T-helper 2 cell treated with Interferon-gamma antibody and Interleukin-4, amounts not matched to agents 5 μg/mL and 100 μg/mL, for 36 hours (primary cell): ENCODE measurements at regions not wholly inside any gene's neighbourhood (a gene's known extent, or its start where the extent isn't known, plus 50 kb on each side); places are given as distances from the start of the nearest gene placed in this dataset.
"Not testable (repeated sequence)": the region's sequence is repeated elsewhere in the genome, so short reads cannot be mapped to it uniquely, and the experiment has no call there.

Experiments
- DNase-seq: peaks from one replicate; pipeline ENCODE4 v3.0.0; 2021; ENCODE audit warnings: low spot score
- H3K27ac Mint-ChIP-seq: one replicate; pipeline ENCODE4 v1.8.0; 2021; ENCODE audit warnings: mild to moderate bottlenecking, mixed read lengths
- H3K27me3 Mint-ChIP-seq: one replicate; pipeline ENCODE4 v1.8.0; 2021; ENCODE audit warnings: low read depth, mixed read lengths
- H3K36me3 Mint-ChIP-seq: one replicate; pipeline ENCODE4 v1.8.0; 2021; ENCODE audit warnings: low read depth, mixed read lengths
- H3K4me1 Mint-ChIP-seq: one replicate; pipeline ENCODE4 v1.8.0; 2021; ENCODE audit warnings: low read depth, mixed read lengths
- H3K4me3 Mint-ChIP-seq: one replicate; pipeline ENCODE4 v1.8.0; 2022; ENCODE audit warnings: mild to moderate bottlenecking, moderate library complexity, mixed read lengths
- H3K9me3 Mint-ChIP-seq: one replicate; pipeline ENCODE4 v1.8.0; 2021; ENCODE audit warnings: mixed read lengths

DNA sequence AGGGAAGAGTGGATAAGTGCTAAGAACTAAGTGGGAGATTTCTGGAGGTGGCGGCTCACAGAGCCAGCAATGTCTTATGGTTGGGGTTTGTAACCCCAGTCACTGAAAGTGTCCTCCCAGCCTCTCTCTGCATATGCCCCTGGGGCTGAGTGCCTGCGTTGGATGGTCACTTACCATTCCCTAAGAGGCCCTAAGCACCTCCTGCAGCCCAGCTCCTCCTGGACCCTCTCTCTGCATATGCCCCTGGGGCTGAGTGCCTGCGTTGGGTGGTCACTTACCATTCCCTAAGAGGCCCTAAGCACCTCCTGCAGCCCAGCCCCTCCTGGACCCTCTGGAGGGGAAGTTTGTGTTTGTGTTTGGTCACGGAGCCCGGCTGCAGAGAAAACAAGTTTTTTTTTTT lies 425.8 kb downstream of the TMEM121 start:
- DNase-seq: no peak
- Mint-ChIP-seq H3K27ac (no peak overlapping the region), H3K27me3 (peaks cover 32% of the 10 kb centered on the region)

DNA sequence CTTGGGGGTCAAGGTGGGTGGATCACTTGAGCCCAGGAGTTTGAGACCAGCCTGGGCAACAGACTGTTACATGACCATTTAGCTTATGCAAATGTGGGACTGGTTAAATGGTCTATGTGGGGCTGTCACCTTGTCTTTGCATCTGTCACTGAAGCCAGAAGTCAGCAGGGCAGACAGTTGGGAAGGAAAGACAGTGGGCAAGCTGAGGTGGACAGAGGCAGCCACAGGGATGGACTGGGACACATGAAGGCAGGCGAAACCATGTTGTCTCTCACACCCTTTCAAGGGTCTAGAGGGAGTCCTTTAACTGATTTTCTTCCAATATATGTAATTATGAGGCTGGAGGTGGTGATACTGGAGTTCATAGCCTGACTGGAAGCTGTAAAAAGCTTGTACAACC lies 426.4 kb downstream of the TMEM121 start:
- H3K27me3 Mint-ChIP-seq: peaks cover 35% of the 10 kb centered on the region
- H3K9me3 Mint-ChIP-seq: no peaks in the 10 kb centered on the region
- peaks cover 4% of the 10 kb centered on the region for H3K4me1 Mint-ChIP-seq
- H3K27ac Mint-ChIP-seq: no peak overlapping the region
- H3K4me3 Mint-ChIP-seq: no peak overlapping the region
- DNase-seq: no peak
- no peaks in the 10 kb centered on the region for H3K36me3 Mint-ChIP-seq

More for the DNA sequence above, 425.8 kb downstream of the TMEM121 start:
- Mint-ChIP-seq H3K4me3 (no peak overlapping the region), H3K9me3 (no peaks in the 10 kb centered on the region), H3K4me1 (peaks cover 4% of the 10 kb centered on the region), H3K36me3 (no peaks in the 10 kb centered on the region)

DNA sequence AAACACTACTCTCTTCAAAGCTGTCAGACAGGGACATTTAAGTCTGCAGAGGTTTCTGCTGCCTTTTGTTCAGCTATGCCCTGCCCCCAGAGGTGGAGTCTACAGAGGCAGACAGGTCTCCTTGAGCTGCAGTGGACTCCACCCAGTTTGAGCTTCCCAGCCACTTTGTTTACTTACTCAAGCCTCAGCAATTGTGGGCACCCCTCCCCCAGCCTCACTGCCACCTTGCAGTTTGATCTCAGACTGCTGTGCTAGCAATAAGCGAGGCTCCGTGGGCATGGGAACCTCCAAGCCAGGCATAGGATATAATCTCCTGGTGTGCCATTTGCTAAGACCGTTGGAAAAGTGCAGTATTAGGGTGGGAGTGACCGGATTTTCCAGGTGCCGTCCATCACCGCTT lies 435.2 kb downstream of the TMEM121 start:
- H3K27ac Mint-ChIP-seq, H3K4me3 Mint-ChIP-seq, H3K4me1 Mint-ChIP-seq, H3K36me3 Mint-ChIP-seq, H3K9me3 Mint-ChIP-seq, DNase-seq: not testable (repeated sequence)
- peaks cover 39% of the 10 kb centered on the region for H3K27me3 Mint-ChIP-seq

DNA sequence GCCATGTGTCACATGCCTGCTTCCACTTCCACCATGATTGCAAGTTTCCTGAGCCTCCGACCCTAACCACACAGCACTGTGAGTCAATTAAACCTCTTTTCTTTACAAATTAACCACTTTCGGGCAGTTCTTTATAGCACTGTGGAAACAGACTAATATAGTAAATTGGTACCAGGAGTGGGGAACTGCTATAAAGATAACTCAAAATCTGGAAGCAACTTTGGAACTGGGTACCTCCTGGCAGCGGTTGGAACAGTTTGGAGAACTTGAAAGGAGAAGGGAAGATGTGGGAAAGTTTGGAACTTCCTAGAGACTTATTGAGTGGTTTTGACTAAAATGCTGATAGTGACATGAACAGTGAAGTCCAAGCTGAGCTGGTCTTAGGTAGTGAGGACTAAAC lies 436.1 kb downstream of the TMEM121 start:
- Mint-ChIP-seq H3K36me3 (no peaks in the 10 kb centered on the region), H3K27ac (no peak overlapping the region), H3K27me3 (peaks cover 36% of the 10 kb centered on the region), H3K9me3 (peaks cover 8% of the 10 kb centered on the region), H3K4me3 (no peak overlapping the region), H3K4me1 (no peaks in the 10 kb centered on the region)
- no peak for DNase-seq

DNA sequence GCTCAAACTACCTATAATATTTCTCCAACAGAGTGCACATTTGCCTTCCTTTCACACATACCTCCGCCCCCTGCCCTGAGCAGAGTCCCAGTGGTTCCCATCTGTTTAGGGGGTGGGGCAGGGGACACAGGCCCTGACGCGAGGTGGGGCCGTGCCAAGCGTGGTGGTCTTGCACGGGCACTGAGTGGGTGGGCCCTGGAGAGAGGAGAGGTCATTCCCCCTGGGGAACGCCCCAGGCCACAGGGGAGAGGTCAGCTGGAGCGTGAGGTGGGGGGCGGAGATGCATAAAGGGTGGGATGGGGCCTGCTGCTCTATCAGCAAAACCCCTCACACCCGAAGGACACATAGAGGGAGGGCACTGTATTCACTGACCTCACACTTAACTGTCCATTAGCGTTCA lies 441.9 kb downstream of the TMEM121 start:
- Mint-ChIP-seq H3K27me3 (peaks cover 7% of the 10 kb centered on the region), H3K36me3 (no peaks in the 10 kb centered on the region), H3K27ac (no peak overlapping the region), H3K4me3 (no peak overlapping the region), H3K4me1 (no peaks in the 10 kb centered on the region), H3K9me3 (no peaks in the 10 kb centered on the region)
- DNase-seq: no peak

DNA sequence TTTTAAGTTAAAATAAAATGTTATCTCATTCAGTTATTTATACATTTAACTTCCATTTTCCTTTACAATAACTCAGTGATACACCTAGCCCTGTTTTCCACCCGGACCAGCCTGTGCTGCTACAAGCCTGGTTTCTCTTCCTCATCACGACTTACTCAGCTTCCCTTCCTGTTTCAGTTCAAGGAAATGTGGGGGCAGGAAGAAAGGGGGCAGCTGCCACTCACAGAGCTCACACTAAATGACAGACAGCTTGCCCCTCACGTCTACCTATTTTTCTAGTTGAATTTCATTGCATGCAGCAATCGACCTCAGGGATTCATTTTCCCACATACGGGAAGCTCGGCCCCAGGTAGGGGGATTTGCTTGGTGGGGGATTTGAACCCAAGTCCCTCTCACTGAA lies 442.6 kb downstream of the TMEM121 start:
- not testable (repeated sequence) for H3K27ac Mint-ChIP-seq, H3K4me3 Mint-ChIP-seq, H3K27me3 Mint-ChIP-seq

DNA sequence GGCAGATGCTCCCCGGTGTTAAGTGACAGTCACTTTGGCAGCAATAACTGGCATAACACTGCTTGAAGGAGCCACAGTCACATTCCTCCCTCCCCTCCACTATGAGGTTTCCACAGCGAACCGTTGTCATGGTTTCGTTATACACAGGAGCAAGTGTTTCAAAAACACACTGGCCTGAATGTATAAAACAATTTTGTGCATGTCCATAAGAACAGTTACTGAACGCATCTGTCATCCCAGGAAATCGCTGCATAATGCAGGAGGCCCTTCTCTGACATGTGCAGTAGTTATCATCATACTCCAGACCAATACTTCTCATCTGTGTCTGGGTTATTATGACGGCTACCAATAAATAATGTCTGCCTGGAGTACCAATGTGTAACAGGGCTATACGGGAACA lies 444.4 kb downstream of the TMEM121 start:
- H3K9me3 Mint-ChIP-seq, H3K4me3 Mint-ChIP-seq, DNase-seq, H3K4me1 Mint-ChIP-seq, H3K27ac Mint-ChIP-seq, H3K27me3 Mint-ChIP-seq, H3K36me3 Mint-ChIP-seq: not testable (repeated sequence)

More for the DNA sequence above, 442.6 kb downstream of the TMEM121 start:
- not testable (repeated sequence) for DNase-seq, H3K9me3 Mint-ChIP-seq, H3K4me1 Mint-ChIP-seq, H3K36me3 Mint-ChIP-seq

DNA sequence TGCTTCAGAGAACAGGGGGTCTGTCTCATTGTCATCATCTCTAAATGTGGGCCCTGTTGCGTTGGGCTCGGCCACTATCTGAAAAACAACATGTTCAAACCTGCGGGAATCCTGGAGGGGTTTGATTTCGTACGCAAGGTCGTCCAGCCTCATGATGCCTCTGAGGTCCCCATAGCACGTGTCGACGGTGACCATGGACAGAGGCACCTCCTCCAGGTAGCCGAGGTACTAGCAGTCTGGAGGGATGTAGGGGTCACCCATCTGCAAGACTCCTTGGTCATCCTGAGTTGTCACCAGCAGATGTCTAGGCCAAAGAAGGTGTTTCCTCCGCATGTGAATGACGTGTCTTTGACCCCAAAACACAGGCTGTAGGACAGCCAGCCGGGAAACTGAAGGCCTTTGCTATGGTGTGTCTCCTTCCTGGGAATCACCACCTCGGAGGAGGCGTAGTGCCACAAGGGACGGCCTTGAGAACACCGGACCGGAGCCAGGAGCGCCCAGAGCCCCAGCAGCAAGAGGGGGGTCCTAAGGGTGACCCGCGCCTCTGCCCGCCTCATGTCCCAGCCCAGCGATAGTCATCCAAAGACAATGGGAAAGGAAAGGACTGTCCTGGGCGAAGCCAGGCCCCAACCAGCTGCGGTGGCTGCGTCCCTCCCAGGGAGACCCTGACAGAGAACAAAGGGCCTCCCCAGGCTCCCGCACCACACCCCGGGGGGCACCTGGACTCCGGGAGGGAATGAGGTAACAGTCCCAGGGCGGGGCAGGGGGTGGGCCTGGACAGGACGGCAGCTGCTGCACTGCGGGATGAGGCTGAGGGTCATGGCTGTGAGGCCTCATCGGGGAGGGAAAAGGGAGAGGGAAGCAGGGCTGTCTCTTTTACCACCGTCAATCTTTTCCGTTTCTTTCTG lies 445.5 kb downstream of the TMEM121 start:
- DNase-seq: no peak
- Mint-ChIP-seq H3K27me3 (no peaks in the 10 kb centered on the region), H3K9me3 (no peaks in the 10 kb centered on the region), H3K27ac (no peak overlapping the region), H3K4me3 (no peak overlapping the region), H3K4me1 (no peaks in the 10 kb centered on the region), H3K36me3 (no peaks in the 10 kb centered on the region)

DNA sequence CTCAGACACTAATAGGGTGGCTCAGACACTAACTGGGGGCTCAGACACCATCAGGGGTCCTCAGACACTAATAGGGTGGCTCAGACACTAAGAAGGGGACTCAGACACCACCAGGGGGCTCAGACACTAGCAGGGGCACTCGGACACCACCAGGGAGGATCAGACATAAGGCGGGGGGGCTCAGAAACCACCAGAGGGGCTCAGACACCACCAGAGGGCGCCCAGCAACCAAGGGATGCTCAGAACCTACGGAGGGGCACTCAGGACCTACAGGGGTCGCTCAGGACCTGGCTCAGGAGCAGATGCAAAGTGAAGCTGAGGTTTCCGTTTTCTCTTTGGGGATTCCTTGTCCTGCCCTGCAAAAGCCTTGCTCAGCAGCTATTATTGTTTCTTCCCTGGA lies 448.5 kb downstream of the TMEM121 start:
- Mint-ChIP-seq H3K27me3 (no peaks in the 10 kb centered on the region), H3K36me3 (no peaks in the 10 kb centered on the region), H3K9me3 (no peaks in the 10 kb centered on the region), H3K4me1 (no peaks in the 10 kb centered on the region), H3K27ac (no peak overlapping the region), H3K4me3 (no peak overlapping the region)
- DNase-seq: peak; percentile 22

DNA sequence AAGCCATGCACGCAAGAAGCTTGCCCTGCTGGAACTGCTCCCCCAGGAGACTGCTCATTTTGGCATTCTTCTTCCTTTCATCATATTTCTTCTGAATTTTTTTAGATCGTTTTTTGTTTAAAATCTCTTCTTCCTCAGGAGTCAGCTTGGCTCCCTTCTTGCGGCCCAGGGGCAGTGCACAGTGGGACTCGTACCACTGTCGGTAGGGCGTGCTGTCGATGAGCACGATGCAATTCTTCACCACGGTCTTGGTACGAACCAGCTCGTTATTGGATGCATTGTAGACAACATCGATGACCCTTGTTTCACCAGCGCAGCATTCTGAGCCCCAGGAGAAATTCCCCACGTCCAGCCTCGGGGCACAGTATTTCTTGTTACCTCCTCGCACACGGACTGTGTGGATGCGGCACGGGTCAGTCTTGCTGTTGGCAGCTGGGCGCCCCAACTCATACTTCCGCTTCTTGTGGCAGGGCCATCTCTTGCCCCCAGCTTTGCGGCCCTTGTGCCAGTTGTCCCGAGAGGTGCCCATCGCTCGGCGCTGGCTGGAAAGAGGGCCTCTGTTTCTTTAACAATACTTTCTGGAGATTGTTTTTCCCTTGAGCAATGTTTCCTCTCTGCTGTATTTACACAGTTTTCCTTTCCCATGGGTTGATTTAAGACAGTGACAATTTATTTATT lies 452.4 kb downstream of the TMEM121 start:
- no peak overlapping the region for H3K4me3 Mint-ChIP-seq
- H3K27ac Mint-ChIP-seq: no peak overlapping the region
- H3K36me3 Mint-ChIP-seq: no peaks in the 10 kb centered on the region
- no peak for DNase-seq
- no peaks in the 10 kb centered on the region for H3K27me3 Mint-ChIP-seq
- peaks cover 14% of the 10 kb centered on the region for H3K4me1 Mint-ChIP-seq
- no peaks in the 10 kb centered on the region for H3K9me3 Mint-ChIP-seq

DNA sequence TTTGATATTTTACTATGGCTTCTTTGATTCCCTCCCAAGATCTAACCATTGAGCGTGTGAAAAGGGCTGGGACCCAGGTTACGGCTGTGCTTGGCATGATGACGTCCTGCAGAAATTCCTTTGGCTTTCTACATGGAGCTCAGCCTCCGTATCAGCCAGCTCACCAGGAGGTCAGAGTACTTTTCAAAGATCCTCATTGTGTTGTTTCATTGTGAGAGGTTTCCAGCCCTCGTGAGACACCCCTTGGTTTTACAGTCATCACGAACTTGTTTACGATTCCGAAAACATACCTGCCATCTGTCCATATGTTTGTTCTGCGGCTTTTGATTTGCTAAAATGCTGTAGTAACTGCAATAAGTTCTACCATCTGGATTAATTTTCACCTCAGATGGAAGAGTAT lies 453.1 kb downstream of the TMEM121 start:
- no peaks in the 10 kb centered on the region for H3K9me3 Mint-ChIP-seq
- H3K4me3 Mint-ChIP-seq: no peak overlapping the region
- no peak for DNase-seq

DNA sequence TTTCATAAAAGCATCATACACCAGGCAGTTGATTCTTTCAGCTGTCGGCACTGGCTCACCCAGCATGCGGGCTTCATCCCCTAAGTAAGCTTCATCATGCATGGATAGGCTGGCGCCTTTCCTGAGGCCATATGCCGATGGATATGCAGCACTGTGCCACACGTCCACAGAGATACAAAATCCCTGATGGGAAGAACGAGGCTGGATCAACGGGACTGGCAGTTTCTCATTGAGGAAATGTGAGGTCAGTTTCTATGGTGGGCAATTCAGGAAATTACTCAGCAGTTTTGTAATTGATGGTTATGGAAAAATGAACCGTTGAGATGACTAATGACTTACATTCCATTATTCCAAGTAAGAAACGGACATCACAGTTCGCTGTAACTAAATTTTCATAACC lies 453.8 kb downstream of the TMEM121 start:
- no peaks in the 10 kb centered on the region for H3K9me3 Mint-ChIP-seq
- peaks cover 16% of the 10 kb centered on the region for H3K4me1 Mint-ChIP-seq
- H3K4me3 Mint-ChIP-seq: no peak overlapping the region
- H3K36me3 Mint-ChIP-seq: no peaks in the 10 kb centered on the region
- H3K27me3 Mint-ChIP-seq: no peaks in the 10 kb centered on the region
- no peak for DNase-seq
- no peak overlapping the region for H3K27ac Mint-ChIP-seq

More for the DNA sequence above, 453.1 kb downstream of the TMEM121 start:
- Mint-ChIP-seq H3K27ac (no peak overlapping the region), H3K4me1 (peaks cover 14% of the 10 kb centered on the region), H3K36me3 (no peaks in the 10 kb centered on the region), H3K27me3 (no peaks in the 10 kb centered on the region)

DNA sequence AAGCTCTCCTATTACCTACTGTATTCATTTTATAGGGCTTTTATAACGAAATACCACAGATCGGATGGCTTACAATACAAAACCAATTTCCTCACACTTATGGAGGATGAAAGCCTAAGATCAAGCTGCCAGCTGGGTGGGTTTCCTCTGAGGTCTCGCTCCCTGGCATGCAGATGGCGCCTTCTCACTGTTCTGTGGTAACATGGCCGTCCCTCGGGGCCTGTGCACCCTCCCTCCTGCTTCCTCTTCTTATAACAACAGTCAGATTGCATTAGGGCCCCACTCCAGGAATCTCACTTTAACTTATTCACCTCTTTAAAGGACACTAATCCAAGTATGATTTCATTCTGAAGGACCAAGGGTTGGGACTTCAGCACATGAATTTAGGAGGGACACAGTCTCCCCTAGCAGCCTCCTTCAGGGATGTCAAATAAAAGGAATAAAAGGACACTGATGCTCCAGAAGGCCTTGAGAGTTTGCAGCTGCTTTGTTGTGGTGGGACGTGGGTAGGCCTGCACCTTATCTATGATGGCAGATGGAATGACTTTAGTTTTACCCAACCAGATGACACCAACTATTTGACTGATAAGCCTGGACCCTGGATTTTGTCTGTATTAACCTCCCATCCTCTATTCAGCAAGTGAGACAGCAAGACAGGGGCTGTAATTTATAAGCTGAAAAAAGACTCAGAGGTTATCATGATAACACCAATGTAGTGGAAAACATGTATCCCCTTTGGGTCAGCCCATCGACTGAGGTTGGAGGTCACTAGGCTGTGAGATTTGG lies 455.3 kb downstream of the TMEM121 start:
- H3K36me3 Mint-ChIP-seq, H3K9me3 Mint-ChIP-seq, DNase-seq, H3K27ac Mint-ChIP-seq, H3K27me3 Mint-ChIP-seq, H3K4me3 Mint-ChIP-seq: not testable (repeated sequence)
- peaks cover 20% of the 10 kb centered on the region for H3K4me1 Mint-ChIP-seq

DNA sequence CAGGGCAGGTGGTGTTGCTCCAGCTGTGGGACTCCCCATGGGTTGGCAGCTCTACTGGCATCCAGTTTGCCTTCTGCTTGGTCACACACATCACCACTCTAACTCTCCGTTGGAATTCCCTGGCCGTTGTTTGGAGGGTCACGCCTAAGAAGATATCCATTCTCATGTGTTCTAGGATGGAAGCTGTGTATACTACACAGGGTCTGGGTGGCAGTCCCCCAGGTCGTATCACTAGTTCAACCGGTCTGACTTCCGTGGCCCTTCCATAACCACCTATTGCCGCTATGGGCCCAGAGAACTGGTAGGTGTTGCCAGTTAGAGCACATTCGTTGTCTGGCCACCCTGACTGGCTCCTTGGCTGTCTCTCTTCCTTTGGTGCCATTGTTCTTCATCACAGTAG lies 456.3 kb downstream of the TMEM121 start:
- Mint-ChIP-seq H3K4me3 (no peak overlapping the region), H3K27me3 (no peaks in the 10 kb centered on the region), H3K9me3 (no peaks in the 10 kb centered on the region), H3K36me3 (no peaks in the 10 kb centered on the region), H3K4me1 (peaks cover 29% of the 10 kb centered on the region), H3K27ac (no peak overlapping the region)
- no peak for DNase-seq
